H9 (cell line): ENCODE measurements at regions not wholly inside any gene's neighbourhood (a gene's known extent, or its start where the extent isn't known, plus 50 kb on each side); places are given as distances from the start of the nearest gene placed in this dataset.
"Not testable (repeated sequence)": the region's sequence is repeated elsewhere in the genome, so short reads cannot be mapped to it uniquely, and the experiment has no call there.

Experiments
- DNase-seq: peaks from one replicate; pipeline ENCODE4 v3.0.0-alpha.2; 2017
- H2AFZ ChIP-seq: one replicate; pipeline ENCODE4 v1.6.1; 2013; ENCODE audit warnings: mild to moderate bottlenecking, low read length, control low read depth, moderate library complexity
- H2AK5ac ChIP-seq: 2 replicates; pipeline ENCODE4 v1.6.1; 2013; ENCODE audit warnings: low read length, control low read depth, mixed read lengths; ENCODE audit not compliant: insufficient read length
- H2BK120ac ChIP-seq: one replicate; pipeline ENCODE4 v1.6.1; 2013; ENCODE audit warnings: low read depth, mild to moderate bottlenecking, low read length, control low read depth, inconsistent platforms; ENCODE audit not compliant: poor library complexity, severe bottlenecking
- H2BK12ac ChIP-seq: 2 replicates; pipeline ENCODE4 v1.6.1; 2013; ENCODE audit warnings: low read length, control low read depth, mixed read lengths, low read depth; ENCODE audit not compliant: insufficient read length
- H2BK15ac ChIP-seq: 2 replicates; pipeline ENCODE4 v1.6.1; 2013; ENCODE audit warnings: low read depth, low read length, control low read depth
- H2BK20ac ChIP-seq: one replicate; pipeline ENCODE4 v1.6.1; 2013; ENCODE audit warnings: low read depth, mild to moderate bottlenecking, low read length, control low read depth, inconsistent platforms; ENCODE audit not compliant: poor library complexity, severe bottlenecking
- H2BK5ac ChIP-seq: 2 replicates; pipeline ENCODE4 v1.6.1; 2013; ENCODE audit warnings: low read length, control low read depth, mixed read lengths; ENCODE audit not compliant: insufficient read length
- H3K14ac ChIP-seq: 2 replicates; pipeline ENCODE4 v1.6.1; 2013; ENCODE audit warnings: low read length, control low read depth; ENCODE audit not compliant: insufficient read depth
- H3K18ac ChIP-seq: 2 replicates; pipeline ENCODE4 v1.6.1; 2013; ENCODE audit warnings: low read depth, mild to moderate bottlenecking, mixed read lengths, low read length, control low read depth; ENCODE audit not compliant: insufficient read length
- H3K23ac ChIP-seq: 2 replicates; pipeline ENCODE4 v1.6.1; 2013; ENCODE audit warnings: low read length, control low read depth, mixed read lengths, low read depth; ENCODE audit not compliant: insufficient read length
- H3K23me2 ChIP-seq: 2 replicates; pipeline ENCODE4 v1.6.1; 2013; ENCODE audit warnings: low read depth, mild to moderate bottlenecking, mixed read lengths, low read length, control low read depth; ENCODE audit not compliant: insufficient read length, poor library complexity, severe bottlenecking
- H3K27ac ChIP-seq: 2 replicates; pipeline ENCODE4 v1.5.1; 2013; ENCODE audit warnings: low read length, control low read depth, mixed read lengths, low read depth; ENCODE audit not compliant: insufficient read length
- H3K27me3 ChIP-seq: 2 replicates; pipeline ENCODE4 v1.6.1; 2013; ENCODE audit warnings: low read length, control low read depth, inconsistent platforms; ENCODE audit not compliant: insufficient read depth
- H3K4ac ChIP-seq: 2 replicates; pipeline ENCODE4 v1.6.1; 2013; ENCODE audit warnings: low read depth, mild to moderate bottlenecking, control low read depth, inconsistent platforms, low read length, moderate library complexity
- H3K4me1 ChIP-seq: 2 replicates; pipeline ENCODE4 v1.6.1; 2013; ENCODE audit warnings: low read length, control low read depth, inconsistent platforms; ENCODE audit not compliant: insufficient read depth
- H3K4me2 ChIP-seq: 2 replicates; pipeline ENCODE4 v1.6.1; 2013; ENCODE audit warnings: low read length, control low read depth, mixed read lengths; ENCODE audit not compliant: insufficient read length, insufficient read depth
- H3K56ac ChIP-seq: 2 replicates; pipeline ENCODE4 v1.6.1; 2013; ENCODE audit warnings: low read depth, mild to moderate bottlenecking, mixed read lengths, low read length, control low read depth; ENCODE audit not compliant: insufficient read length
- H3K79me1 ChIP-seq: 2 replicates; pipeline ENCODE4 v1.6.1; 2013; ENCODE audit warnings: low read depth, mild to moderate bottlenecking, moderate library complexity, low read length, control low read depth, inconsistent platforms; ENCODE audit not compliant: insufficient read depth, poor library complexity, severe bottlenecking
- H3K79me2 ChIP-seq: 2 replicates; pipeline ENCODE4 v1.6.1; 2013; ENCODE audit warnings: low read length, control low read depth, inconsistent platforms; ENCODE audit not compliant: insufficient read depth
- H3K9ac ChIP-seq: 2 replicates; pipeline ENCODE4 v1.6.1; 2013; ENCODE audit warnings: low read length, control low read depth, mixed read lengths; ENCODE audit not compliant: insufficient read length; ENCODE audit errors: extremely low read depth
- H3K9me3 ChIP-seq: one replicate; pipeline ENCODE4 v1.6.1; 2013; ENCODE audit warnings: low read depth, low read length, inconsistent platforms; ENCODE audit not compliant: control insufficient read depth
- H3T11ph ChIP-seq: one replicate; pipeline ENCODE4 v1.6.1; 2013; ENCODE audit warnings: mild to moderate bottlenecking, low read length, control low read depth, inconsistent platforms
- H4K20me1 ChIP-seq: one replicate; pipeline ENCODE4 v1.6.1; 2013; ENCODE audit not compliant: control insufficient read depth, insufficient read length, insufficient read depth
- H4K5ac ChIP-seq: 2 replicates; pipeline ENCODE4 v1.6.1; 2013; ENCODE audit warnings: low read depth, mild to moderate bottlenecking, mixed read lengths, low read length, control low read depth; ENCODE audit not compliant: insufficient read length
- H4K8ac ChIP-seq: replicated peaks from 2 replicates; pipeline ENCODE4 v1.6.1; 2013; ENCODE audit warnings: low read length, control low read depth, mixed read lengths, low read depth; ENCODE audit not compliant: insufficient read length
- H4K91ac ChIP-seq: 2 replicates; pipeline ENCODE4 v1.6.1; 2013; ENCODE audit warnings: low read depth, mild to moderate bottlenecking, moderate library complexity, mixed read lengths, low read length, control low read depth; ENCODE audit not compliant: insufficient read length
- H3K27ac Mint-ChIP-seq, 3 experiments: 2 replicates in 2 of 3; 3 replicates in 1 of 3; pipeline ENCODE4 v1.8.0; 2020 to 2021; ENCODE audit warnings: mixed read lengths in 3 of 3, mild to moderate bottlenecking in 1 of 3, moderate library complexity in 1 of 3
- H3K27me3 Mint-ChIP-seq: 2 replicates; pipeline ENCODE4 v1.8.0; 2021; ENCODE audit warnings: low read depth, mild to moderate bottlenecking, moderate library complexity, mixed read lengths
- H3K36me3 Mint-ChIP-seq, 3 experiments: 2 replicates in 2 of 3; 3 replicates in 1 of 3; pipeline ENCODE4 v1.8.0; 2020 to 2021; ENCODE audit warnings: low read depth in 3 of 3, mixed read lengths in 3 of 3; ENCODE audit not compliant: insufficient read depth in 1 of 3
- H3K4me1 Mint-ChIP-seq, 2 experiments: 2 replicates each; pipeline ENCODE4 v1.8.0; 2020; ENCODE audit warnings: mixed read lengths in 2 of 2
- H3K4me3 Mint-ChIP-seq, 2 experiments: 2 replicates in 1 of 2; 3 replicates in 1 of 2; pipeline ENCODE4 v1.8.0; 2020 to 2021; ENCODE audit warnings: mild to moderate bottlenecking in 2 of 2, mixed read lengths in 2 of 2, moderate library complexity in 1 of 2
- H3K9me3 Mint-ChIP-seq, 2 experiments: 2 replicates in 1 of 2; 3 replicates in 1 of 2; pipeline ENCODE4 v1.8.0; 2020; ENCODE audit warnings: mild to moderate bottlenecking in 2 of 2, mixed read lengths in 2 of 2, moderate library complexity in 1 of 2
- CTCF ChIP-seq: fragments of 200-600 bp; sonication (generic); conservative IDR thresholded peaks from 3 replicates; pipeline ENCODE4 v1.8.0; 2021; ENCODE audit warnings: antibody characterized with exemption, mild to moderate bottlenecking
- WGBS: extraction: QIAGEN DNeasy Blood & Tissue Kit; methylation state at CpG from one replicate; pipeline ENCODE4 v1.1.7; 2013; ENCODE audit warnings: missing lambda C conversion rate, low lambda C conversion rate, mixed read lengths; ENCODE audit not compliant: insufficient read length; ENCODE audit errors: extremely low coverage; 5-methylcytosine and 5-hydroxymethylcytosine counted together

- Mint-ChIP-seq H3K9me3 (peaks cover 22 to 23% of the 10 kb centered on the region in 2 experiments), H3K27me3 (no peaks in the 10 kb centered on the region), H3K4me1 (no peaks in the 10 kb centered on the region), H3K27ac (no peak overlapping the region), H3K4me3 (no peak overlapping the region), H3K36me3 (peaks cover 8 to 21% (median 10%) of the 10 kb centered on the region in 3 experiments)
- Histone ChIP-seq H3K9ac (no peak overlapping the region), H2BK20ac (no peak overlapping the region), H3K4me1 (no peaks in the 10 kb centered on the region), H3K14ac (no peak overlapping the region), H4K5ac (no peak overlapping the region), H3K27me3 (no peaks in the 10 kb centered on the region), H3K23me2 (no peaks in the 10 kb centered on the region), H2BK5ac (no peak overlapping the region), H2AK5ac (no peak overlapping the region), H3K23ac (no peak overlapping the region), H4K91ac (no peak overlapping the region), H3K56ac (no peak overlapping the region), H3K9me3 (peaks cover 8% of the 10 kb centered on the region), H2BK120ac (no peak overlapping the region), H2BK15ac (no peak overlapping the region), H2AFZ (no peak overlapping the region), H3T11ph (no peak overlapping the region), H3K4ac (no peak overlapping the region), H2BK12ac (no peak overlapping the region), H3K18ac (no peak overlapping the region), H3K4me2 (no peak overlapping the region), H4K20me1 (no peaks in the 10 kb centered on the region), H3K79me1 (no peaks in the 10 kb centered on the region), H3K79me2 (no peaks in the 10 kb centered on the region), H3K27ac (no peak overlapping the region), H4K8ac (no peak overlapping the region)
- no peak for DNase-seq
- no CpG with 5 or more reads among the region's 1 CpG for WGBS
- no peak for TF ChIP-seq CTCF
Measured at GRCh38 chr4:43651991-43652390, 759.5 kb downstream of the GRXCR1 start.

- Mint-ChIP-seq H3K36me3 (peaks cover 3 to 15% (median 5%) of the 10 kb centered on the region in 3 experiments; a peak in 6 of 7 replicates), H3K9me3 (peaks cover 9 to 11% of the 10 kb centered on the region in 2 experiments; a peak in 4 of 5 replicates)
- not testable (repeated sequence) for H3K18ac ChIP-seq, H3K9ac ChIP-seq, H3K27me3 ChIP-seq, H4K8ac ChIP-seq, H3K56ac ChIP-seq, H3K9me3 ChIP-seq, H3K23me2 ChIP-seq, H4K20me1 ChIP-seq, H3K27me3 Mint-ChIP-seq, H3K23ac ChIP-seq, H3T11ph ChIP-seq, H2BK5ac ChIP-seq, H3K27ac Mint-ChIP-seq, H3K79me1 ChIP-seq, H3K27ac ChIP-seq, H2BK120ac ChIP-seq, H3K4me3 Mint-ChIP-seq, H2BK20ac ChIP-seq, H2AK5ac ChIP-seq, H2BK12ac ChIP-seq, H3K4me1 ChIP-seq, H2AFZ ChIP-seq, DNase-seq, H3K14ac ChIP-seq, H3K4ac ChIP-seq, H2BK15ac ChIP-seq, H3K4me1 Mint-ChIP-seq, H3K4me2 ChIP-seq, H4K91ac ChIP-seq, H3K79me2 ChIP-seq, H4K5ac ChIP-seq
- no CpG with 5 or more reads among the region's 2 CpGs for WGBS
Measured at GRCh38 chr4:43659547-43659946, 767.0 kb downstream of the GRXCR1 start.
